WTC11 (cell line): ENCODE measurements at regions not wholly inside any gene's neighbourhood (a gene's known extent, or its start where the extent isn't known, plus 50 kb on each side); places are given as distances from the start of the nearest gene placed in this dataset.

Experiments used
- ATAC-seq: fragments of 200-7000 bp; cut with Tn5 transposase; 2 replicates; pipeline ENCODE4 v1.10.0; 2021; ENCODE audit warnings: mild to moderate bottlenecking, moderate library complexity
- CTCF ChIA-PET: fragments of 300-600 bp; sonication (Branson Sonifier 250); formaldehyde crosslinking; loops from one replicate; lab custom pipeline; 2021; ENCODE audit warnings: antibody characterized with exemption; lab: Charles Lee
- POLR2A ChIA-PET: fragments of 350-600 bp; sonication (Branson Sonifier 250); formaldehyde crosslinking; loops from one replicate; lab custom pipeline; 2021; ENCODE audit warnings: antibody characterized with exemption; lab: Charles Lee
- DNase-seq: peaks from one replicate; pipeline ENCODE4 v3.0.0; 2021; ENCODE audit warnings: low spot score
- H3K27ac Mint-ChIP-seq: 2 replicates; pipeline ENCODE4 v1.8.0; 2021; ENCODE audit warnings: mixed read lengths
- H3K27me3 Mint-ChIP-seq: 2 replicates; pipeline ENCODE4 v1.8.0; 2021; ENCODE audit warnings: low read depth, mild to moderate bottlenecking, moderate library complexity, mixed read lengths
- H3K36me3 Mint-ChIP-seq: 2 replicates; pipeline ENCODE4 v1.8.0; 2021; ENCODE audit warnings: mixed read lengths
- H3K4me1 Mint-ChIP-seq: 2 replicates; pipeline ENCODE4 v1.8.0; 2022; ENCODE audit warnings: mixed read lengths
- H3K4me3 Mint-ChIP-seq: 2 replicates; pipeline ENCODE4 v1.8.0; 2021; ENCODE audit warnings: mild to moderate bottlenecking, moderate library complexity, mixed read lengths
- H3K9me3 Mint-ChIP-seq: 2 replicates; pipeline ENCODE4 v1.8.0; 2021; ENCODE audit warnings: mixed read lengths
- ELF4 ChIP-seq: sonication (generic); formaldehyde crosslinking; IDR thresholded peaks from 2 replicates; pipeline ENCODE4 v1.8.1; 2022; ENCODE audit warnings: low read depth, mild to moderate bottlenecking, moderate library complexity, missing genetic modification reagents
- ESRRA ChIP-seq: sonication (generic); formaldehyde crosslinking; IDR thresholded peaks from 2 replicates; pipeline ENCODE4 v1.8.1; 2022; ENCODE audit warnings: mild to moderate bottlenecking, missing genetic modification reagents, borderline replicate concordance
- JAZF1 ChIP-seq: fragments of 250-450 bp; sonication (Bioruptor Pico); IDR thresholded peaks from 2 replicates; pipeline ENCODE4 v1.9.0; 2021; ENCODE audit warnings: moderate library complexity, mild to moderate bottlenecking, inconsistent platforms
- PRRX2 ChIP-seq: fragments of 250-450 bp; sonication (Bioruptor Pico); IDR thresholded peaks from 2 replicates; pipeline ENCODE4 v1.8.0; 2021; ENCODE audit warnings: mild to moderate bottlenecking
- SMAD4 ChIP-seq: sonication (generic); formaldehyde crosslinking; IDR thresholded peaks from 2 replicates; pipeline ENCODE4 v1.8.0; 2022; ENCODE audit warnings: mild to moderate bottlenecking, missing genetic modification reagents
- SP1 ChIP-seq: sonication (generic); formaldehyde crosslinking; conservative IDR thresholded peaks from 2 replicates; pipeline ENCODE4 v1.8.1; 2022; ENCODE audit warnings: missing genetic modification reagents
- ZNF121 ChIP-seq: sonication (generic); formaldehyde crosslinking; IDR thresholded peaks from 2 replicates; pipeline ENCODE4 v1.8.0; 2023; ENCODE audit warnings: missing genetic modification reagents
- ZNF263 ChIP-seq: sonication (generic); formaldehyde crosslinking; IDR thresholded peaks from 2 replicates; pipeline ENCODE4 v1.8.1; 2022; ENCODE audit warnings: low read depth, mild to moderate bottlenecking, moderate library complexity, missing genetic modification reagents
- ZNF317 ChIP-seq: sonication (generic); formaldehyde crosslinking; IDR thresholded peaks from 2 replicates; pipeline ENCODE4 v1.8.1; 2023; ENCODE audit warnings: low read depth, mild to moderate bottlenecking, moderate library complexity, missing genetic modification reagents, borderline replicate concordance
- TF ChIP-seq, protein P1 (sequence below): sonication (generic); formaldehyde crosslinking; IDR thresholded peaks from 2 replicates; pipeline ENCODE4 v1.8.0; 2023; ENCODE audit warnings: missing genetic modification reagents, mild to moderate bottlenecking, borderline replicate concordance
- TF ChIP-seq, protein P2 (sequence below): sonication (generic); formaldehyde crosslinking; IDR thresholded peaks from 2 replicates; pipeline ENCODE4 v1.8.1; 2023; ENCODE audit warnings: mild to moderate bottlenecking, moderate library complexity, missing genetic modification reagents
- TF ChIP-seq, protein P3 (sequence below): sonication (generic); formaldehyde crosslinking; IDR thresholded peaks from 2 replicates; pipeline ENCODE4 v1.8.1; 2023; ENCODE audit warnings: mild to moderate bottlenecking, missing genetic modification reagents
- TF ChIP-seq, protein P4 (sequence below): fragments of 250-450 bp; sonication (Bioruptor Pico); IDR thresholded peaks from 2 replicates; pipeline ENCODE4 v1.8.0; 2021; ENCODE audit warnings: mild to moderate bottlenecking
- TF ChIP-seq, protein P5 (sequence below): sonication (generic); formaldehyde crosslinking; IDR thresholded peaks from 2 replicates; pipeline ENCODE4 v1.8.1; 2023; ENCODE audit warnings: mild to moderate bottlenecking, missing genetic modification reagents, moderate library complexity
- TF ChIP-seq, protein P6 (sequence below): sonication (generic); formaldehyde crosslinking; IDR thresholded peaks from 2 replicates; pipeline ENCODE4 v1.8.1; 2023; ENCODE audit warnings: mild to moderate bottlenecking, missing genetic modification reagents, borderline replicate concordance
- TF ChIP-seq, protein P7 (sequence below): fragments of 250-450 bp; sonication (Bioruptor Pico); IDR thresholded peaks from 2 replicates; pipeline ENCODE4 v1.9.0; 2021; ENCODE audit warnings: mild to moderate bottlenecking

DNA sequence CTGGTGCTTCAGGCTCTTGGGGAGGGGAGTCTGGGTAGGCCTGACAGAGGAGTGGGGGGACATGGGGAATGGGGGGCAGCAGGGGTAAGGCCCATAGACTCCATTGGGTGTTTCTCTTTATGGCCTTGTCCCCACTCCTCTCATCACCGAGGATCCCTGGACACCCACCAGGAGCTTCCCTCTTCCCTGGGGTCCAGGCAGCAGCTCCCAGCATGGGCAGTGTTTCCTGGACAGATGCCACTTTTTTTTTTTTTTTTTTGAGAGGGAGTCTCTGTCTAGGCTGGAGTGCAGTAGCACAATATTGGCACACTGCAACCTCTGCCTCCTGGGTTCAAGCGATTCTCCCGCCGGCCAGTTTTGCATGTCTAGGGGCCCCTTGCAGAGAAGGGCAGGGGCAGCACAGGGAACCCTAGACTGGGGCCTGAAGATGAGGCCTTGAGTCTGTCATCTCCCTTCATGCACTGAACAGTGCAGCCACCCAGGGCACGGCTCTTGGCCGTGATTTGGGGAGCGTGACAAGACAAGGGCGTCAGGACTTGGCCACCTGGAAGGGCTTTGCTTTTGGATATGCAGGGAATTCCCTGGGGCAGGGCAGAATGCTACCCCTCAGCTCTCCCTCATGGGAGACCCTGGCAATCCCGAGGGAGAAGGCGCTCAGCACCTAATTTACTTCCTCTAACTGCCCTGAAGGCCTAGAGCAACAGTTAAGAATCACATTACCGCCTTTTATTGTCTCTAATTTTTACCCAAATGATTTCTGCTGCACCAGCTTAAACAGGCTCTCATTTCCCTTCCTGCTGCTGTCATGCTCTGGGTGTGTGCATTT, 213.9 kb upstream of the ZNF536 start:
- POLR2A ChIA-PET: no interaction called here
- CTCF ChIA-PET: no interaction called here
- DNase-seq: no peak
- no peak overlapping the region for H3K4me3 Mint-ChIP-seq
- H3K36me3 Mint-ChIP-seq: no peaks in the 10 kb centered on the region
- no peak for ATAC-seq
- peaks cover 6% of the 10 kb centered on the region for H3K9me3 Mint-ChIP-seq
- no peaks in the 10 kb centered on the region for H3K27me3 Mint-ChIP-seq
- no peaks in the 10 kb centered on the region for H3K4me1 Mint-ChIP-seq
- no peak overlapping the region for H3K27ac Mint-ChIP-seq
- TF ChIP-seq SP1 (CRISPR knock-in tag) (no peak), ZNF121 (no peak), ZNF317 (CRISPR knock-in tag) (no peak), SMAD4 (no peak), ESRRA (CRISPR knock-in tag) (no peak), ELF4 (CRISPR knock-in tag) (no peak), JAZF1 (CRISPR knock-in tag) (no peak)
- TF ChIP-seq, protein P1, sequence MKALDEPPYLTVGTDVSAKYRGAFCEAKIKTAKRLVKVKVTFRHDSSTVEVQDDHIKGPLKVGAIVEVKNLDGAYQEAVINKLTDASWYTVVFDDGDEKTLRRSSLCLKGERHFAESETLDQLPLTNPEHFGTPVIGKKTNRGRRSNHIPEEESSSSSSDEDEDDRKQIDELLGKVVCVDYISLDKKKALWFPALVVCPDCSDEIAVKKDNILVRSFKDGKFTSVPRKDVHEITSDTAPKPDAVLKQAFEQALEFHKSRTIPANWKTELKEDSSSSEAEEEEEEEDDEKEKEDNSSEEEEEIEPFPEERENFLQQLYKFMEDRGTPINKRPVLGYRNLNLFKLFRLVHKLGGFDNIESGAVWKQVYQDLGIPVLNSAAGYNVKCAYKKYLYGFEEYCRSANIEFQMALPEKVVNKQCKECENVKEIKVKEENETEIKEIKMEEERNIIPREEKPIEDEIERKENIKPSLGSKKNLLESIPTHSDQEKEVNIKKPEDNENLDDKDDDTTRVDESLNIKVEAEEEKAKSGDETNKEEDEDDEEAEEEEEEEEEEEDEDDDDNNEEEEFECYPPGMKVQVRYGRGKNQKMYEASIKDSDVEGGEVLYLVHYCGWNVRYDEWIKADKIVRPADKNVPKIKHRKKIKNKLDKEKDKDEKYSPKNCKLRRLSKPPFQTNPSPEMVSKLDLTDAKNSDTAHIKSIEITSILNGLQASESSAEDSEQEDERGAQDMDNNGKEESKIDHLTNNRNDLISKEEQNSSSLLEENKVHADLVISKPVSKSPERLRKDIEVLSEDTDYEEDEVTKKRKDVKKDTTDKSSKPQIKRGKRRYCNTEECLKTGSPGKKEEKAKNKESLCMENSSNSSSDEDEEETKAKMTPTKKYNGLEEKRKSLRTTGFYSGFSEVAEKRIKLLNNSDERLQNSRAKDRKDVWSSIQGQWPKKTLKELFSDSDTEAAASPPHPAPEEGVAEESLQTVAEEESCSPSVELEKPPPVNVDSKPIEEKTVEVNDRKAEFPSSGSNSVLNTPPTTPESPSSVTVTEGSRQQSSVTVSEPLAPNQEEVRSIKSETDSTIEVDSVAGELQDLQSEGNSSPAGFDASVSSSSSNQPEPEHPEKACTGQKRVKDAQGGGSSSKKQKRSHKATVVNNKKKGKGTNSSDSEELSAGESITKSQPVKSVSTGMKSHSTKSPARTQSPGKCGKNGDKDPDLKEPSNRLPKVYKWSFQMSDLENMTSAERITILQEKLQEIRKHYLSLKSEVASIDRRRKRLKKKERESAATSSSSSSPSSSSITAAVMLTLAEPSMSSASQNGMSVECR (CRISPR knock-in tag): no peak
- TF ChIP-seq, protein P2, sequence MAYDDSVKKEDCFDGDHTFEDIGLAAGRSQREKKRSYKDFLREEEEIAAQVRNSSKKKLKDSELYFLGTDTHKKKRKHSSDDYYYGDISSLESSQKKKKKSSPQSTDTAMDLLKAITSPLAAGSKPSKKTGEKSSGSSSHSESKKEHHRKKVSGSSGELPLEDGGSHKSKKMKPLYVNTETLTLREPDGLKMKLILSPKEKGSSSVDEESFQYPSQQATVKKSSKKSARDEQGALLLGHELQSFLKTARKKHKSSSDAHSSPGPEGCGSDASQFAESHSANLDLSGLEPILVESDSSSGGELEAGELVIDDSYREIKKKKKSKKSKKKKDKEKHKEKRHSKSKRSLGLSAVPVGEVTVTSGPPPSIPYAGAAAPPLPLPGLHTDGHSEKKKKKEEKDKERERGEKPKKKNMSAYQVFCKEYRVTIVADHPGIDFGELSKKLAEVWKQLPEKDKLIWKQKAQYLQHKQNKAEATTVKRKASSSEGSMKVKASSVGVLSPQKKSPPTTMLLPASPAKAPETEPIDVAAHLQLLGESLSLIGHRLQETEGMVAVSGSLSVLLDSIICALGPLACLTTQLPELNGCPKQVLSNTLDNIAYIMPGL (CRISPR knock-in tag): no peak
- TF ChIP-seq, protein P3, sequence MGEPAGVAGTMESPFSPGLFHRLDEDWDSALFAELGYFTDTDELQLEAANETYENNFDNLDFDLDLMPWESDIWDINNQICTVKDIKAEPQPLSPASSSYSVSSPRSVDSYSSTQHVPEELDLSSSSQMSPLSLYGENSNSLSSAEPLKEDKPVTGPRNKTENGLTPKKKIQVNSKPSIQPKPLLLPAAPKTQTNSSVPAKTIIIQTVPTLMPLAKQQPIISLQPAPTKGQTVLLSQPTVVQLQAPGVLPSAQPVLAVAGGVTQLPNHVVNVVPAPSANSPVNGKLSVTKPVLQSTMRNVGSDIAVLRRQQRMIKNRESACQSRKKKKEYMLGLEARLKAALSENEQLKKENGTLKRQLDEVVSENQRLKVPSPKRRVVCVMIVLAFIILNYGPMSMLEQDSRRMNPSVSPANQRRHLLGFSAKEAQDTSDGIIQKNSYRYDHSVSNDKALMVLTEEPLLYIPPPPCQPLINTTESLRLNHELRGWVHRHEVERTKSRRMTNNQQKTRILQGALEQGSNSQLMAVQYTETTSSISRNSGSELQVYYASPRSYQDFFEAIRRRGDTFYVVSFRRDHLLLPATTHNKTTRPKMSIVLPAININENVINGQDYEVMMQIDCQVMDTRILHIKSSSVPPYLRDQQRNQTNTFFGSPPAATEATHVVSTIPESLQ (CRISPR knock-in tag): no peak
- TF ChIP-seq, all 79 proteins: peak for 0

DNA sequence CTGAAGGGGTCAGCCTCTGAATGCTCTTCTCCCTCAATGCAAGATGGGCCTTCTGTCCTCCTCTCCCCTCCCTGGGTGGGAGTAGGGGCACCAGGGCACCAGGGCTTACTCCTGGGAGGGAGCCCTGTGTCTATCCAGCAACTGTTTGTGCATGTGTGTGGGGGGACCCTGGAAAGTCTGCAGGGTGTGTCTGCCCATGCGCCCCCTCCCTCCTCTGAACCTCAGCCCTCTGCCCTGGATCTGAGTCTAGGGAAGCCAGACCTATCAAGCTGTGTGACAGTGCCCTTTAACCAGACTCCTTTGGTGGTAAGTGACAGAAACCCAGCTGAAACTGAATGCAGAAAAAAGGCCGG, 213.3 kb upstream of the ZNF536 start:
- Mint-ChIP-seq H3K4me3 (no peak overlapping the region), H3K9me3 (peaks cover 9% of the 10 kb centered on the region), H3K36me3 (no peaks in the 10 kb centered on the region), H3K4me1 (no peaks in the 10 kb centered on the region), H3K27me3 (no peaks in the 10 kb centered on the region), H3K27ac (no peak overlapping the region)
- POLR2A ChIA-PET: no interaction called here
- ATAC-seq (no peak), DNase-seq (no peak)
- CTCF ChIA-PET: no interaction called here
- TF ChIP-seq, protein P4, sequence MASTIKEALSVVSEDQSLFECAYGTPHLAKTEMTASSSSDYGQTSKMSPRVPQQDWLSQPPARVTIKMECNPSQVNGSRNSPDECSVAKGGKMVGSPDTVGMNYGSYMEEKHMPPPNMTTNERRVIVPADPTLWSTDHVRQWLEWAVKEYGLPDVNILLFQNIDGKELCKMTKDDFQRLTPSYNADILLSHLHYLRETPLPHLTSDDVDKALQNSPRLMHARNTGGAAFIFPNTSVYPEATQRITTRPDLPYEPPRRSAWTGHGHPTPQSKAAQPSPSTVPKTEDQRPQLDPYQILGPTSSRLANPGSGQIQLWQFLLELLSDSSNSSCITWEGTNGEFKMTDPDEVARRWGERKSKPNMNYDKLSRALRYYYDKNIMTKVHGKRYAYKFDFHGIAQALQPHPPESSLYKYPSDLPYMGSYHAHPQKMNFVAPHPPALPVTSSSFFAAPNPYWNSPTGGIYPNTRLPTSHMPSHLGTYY (CRISPR knock-in tag): no peak
- TF ChIP-seq, protein P5, sequence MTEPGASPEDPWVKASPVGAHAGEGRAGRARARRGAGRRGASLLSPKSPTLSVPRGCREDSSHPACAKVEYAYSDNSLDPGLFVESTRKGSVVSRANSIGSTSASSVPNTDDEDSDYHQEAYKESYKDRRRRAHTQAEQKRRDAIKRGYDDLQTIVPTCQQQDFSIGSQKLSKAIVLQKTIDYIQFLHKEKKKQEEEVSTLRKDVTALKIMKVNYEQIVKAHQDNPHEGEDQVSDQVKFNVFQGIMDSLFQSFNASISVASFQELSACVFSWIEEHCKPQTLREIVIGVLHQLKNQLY: no peak
- TF ChIP-seq, protein P6, sequence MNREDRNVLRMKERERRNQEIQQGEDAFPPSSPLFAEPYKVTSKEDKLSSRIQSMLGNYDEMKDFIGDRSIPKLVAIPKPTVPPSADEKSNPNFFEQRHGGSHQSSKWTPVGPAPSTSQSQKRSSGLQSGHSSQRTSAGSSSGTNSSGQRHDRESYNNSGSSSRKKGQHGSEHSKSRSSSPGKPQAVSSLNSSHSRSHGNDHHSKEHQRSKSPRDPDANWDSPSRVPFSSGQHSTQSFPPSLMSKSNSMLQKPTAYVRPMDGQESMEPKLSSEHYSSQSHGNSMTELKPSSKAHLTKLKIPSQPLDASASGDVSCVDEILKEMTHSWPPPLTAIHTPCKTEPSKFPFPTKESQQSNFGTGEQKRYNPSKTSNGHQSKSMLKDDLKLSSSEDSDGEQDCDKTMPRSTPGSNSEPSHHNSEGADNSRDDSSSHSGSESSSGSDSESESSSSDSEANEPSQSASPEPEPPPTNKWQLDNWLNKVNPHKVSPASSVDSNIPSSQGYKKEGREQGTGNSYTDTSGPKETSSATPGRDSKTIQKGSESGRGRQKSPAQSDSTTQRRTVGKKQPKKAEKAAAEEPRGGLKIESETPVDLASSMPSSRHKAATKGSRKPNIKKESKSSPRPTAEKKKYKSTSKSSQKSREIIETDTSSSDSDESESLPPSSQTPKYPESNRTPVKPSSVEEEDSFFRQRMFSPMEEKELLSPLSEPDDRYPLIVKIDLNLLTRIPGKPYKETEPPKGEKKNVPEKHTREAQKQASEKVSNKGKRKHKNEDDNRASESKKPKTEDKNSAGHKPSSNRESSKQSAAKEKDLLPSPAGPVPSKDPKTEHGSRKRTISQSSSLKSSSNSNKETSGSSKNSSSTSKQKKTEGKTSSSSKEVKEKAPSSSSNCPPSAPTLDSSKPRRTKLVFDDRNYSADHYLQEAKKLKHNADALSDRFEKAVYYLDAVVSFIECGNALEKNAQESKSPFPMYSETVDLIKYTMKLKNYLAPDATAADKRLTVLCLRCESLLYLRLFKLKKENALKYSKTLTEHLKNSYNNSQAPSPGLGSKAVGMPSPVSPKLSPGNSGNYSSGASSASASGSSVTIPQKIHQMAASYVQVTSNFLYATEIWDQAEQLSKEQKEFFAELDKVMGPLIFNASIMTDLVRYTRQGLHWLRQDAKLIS (CRISPR knock-in tag): no peak
- TF ChIP-seq, protein P7, sequence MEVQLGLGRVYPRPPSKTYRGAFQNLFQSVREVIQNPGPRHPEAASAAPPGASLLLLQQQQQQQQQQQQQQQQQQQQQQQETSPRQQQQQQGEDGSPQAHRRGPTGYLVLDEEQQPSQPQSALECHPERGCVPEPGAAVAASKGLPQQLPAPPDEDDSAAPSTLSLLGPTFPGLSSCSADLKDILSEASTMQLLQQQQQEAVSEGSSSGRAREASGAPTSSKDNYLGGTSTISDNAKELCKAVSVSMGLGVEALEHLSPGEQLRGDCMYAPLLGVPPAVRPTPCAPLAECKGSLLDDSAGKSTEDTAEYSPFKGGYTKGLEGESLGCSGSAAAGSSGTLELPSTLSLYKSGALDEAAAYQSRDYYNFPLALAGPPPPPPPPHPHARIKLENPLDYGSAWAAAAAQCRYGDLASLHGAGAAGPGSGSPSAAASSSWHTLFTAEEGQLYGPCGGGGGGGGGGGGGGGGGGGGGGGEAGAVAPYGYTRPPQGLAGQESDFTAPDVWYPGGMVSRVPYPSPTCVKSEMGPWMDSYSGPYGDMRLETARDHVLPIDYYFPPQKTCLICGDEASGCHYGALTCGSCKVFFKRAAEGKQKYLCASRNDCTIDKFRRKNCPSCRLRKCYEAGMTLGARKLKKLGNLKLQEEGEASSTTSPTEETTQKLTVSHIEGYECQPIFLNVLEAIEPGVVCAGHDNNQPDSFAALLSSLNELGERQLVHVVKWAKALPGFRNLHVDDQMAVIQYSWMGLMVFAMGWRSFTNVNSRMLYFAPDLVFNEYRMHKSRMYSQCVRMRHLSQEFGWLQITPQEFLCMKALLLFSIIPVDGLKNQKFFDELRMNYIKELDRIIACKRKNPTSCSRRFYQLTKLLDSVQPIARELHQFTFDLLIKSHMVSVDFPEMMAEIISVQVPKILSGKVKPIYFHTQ (CRISPR knock-in tag): no peak
- TF ChIP-seq PRRX2 (CRISPR knock-in tag) (no peak), ZNF263 (no peak), ZNF317 (CRISPR knock-in tag) (no peak)
